Peyer's patch (tissue), 4 donors: ENCODE measurements at regions not wholly inside any gene's neighbourhood (a gene's known extent, or its start where the extent isn't known, plus 50 kb on each side); places are given as distances from the start of the nearest gene placed in this dataset.
"Not testable (repeated sequence)": the region's sequence is repeated elsewhere in the genome, so short reads cannot be mapped to it uniquely, and the experiment has no call there.

ENCODE experiments used
- DNase-seq, 3 donors: peaks; one replicate each; pipeline ENCODE4 v3.0.0-alpha.2; 2017 to 2019
- H3K27ac ChIP-seq, 4 donors: fragments of 200-600 bp; sonication (generic); one replicate each; pipeline ENCODE4 v1.5.1; 2016 to 2019
- H3K27me3 ChIP-seq, 2 donors: fragments of 200-600 bp; sonication (generic); one replicate each; pipeline ENCODE4 v1.5.1; 2019
- H3K36me3 ChIP-seq, 3 donors: fragments of 200-600 bp; sonication (generic); one replicate each; pipeline ENCODE4 v1.5.1; 2016 to 2019
- H3K4me1 ChIP-seq, 4 donors: fragments of 200-600 bp; sonication (generic); one replicate each; pipeline ENCODE4 v1.5.1; 2016 to 2019
- H3K4me3 ChIP-seq, 4 donors: fragments of 200-600 bp; sonication (generic); 1 replicate in 3 of 4; 2 replicates in 1 of 4; pipeline ENCODE4 v1.5.1; 2016 to 2019; ENCODE audit warnings: mild to moderate bottlenecking in 1 of 4
- H3K9me3 ChIP-seq, 4 donors: fragments of 200-600 bp; sonication (generic); one replicate each; pipeline ENCODE4 v1.5.1; 2016 to 2019; ENCODE audit warnings: mild to moderate bottlenecking in 1 of 4
- CTCF ChIP-seq, 6 experiments: fragments of 450-650 bp in 4 of 6; fragments of 200-600 bp in 2 of 6; sonication (generic) in 1 of 6; IDR thresholded peaks; one replicate each; pipeline ENCODE4 v1.5.1; 2017 to 2019; ENCODE audit warnings: antibody characterized with exemption in 6 of 6, mild to moderate bottlenecking in 3 of 6, moderate library complexity in 1 of 6
- POLR2A ChIP-seq, 2 donors: fragments of 450-650 bp; IDR thresholded peaks; one replicate each; pipeline ENCODE4 v1.5.1; 2017; ENCODE audit warnings: antibody characterized with exemption in 2 of 2, mild to moderate bottlenecking in 2 of 2, moderate library complexity in 2 of 2

- Histone ChIP-seq H3K36me3 (no peaks in the 10 kb centered on the region), H3K27ac (no peak overlapping the region), H3K9me3 (no peaks in the 10 kb centered on the region), H3K4me3 (no peak overlapping the region), H3K4me1 (peaks cover 0 to 6% (median 0%) of the 10 kb centered on the region in 4 donors), H3K27me3 (no peaks in the 10 kb centered on the region)
- peak; percentile 56 to 85 (median 67) for DNase-seq
- no peak for TF ChIP-seq POLR2A (IDR thresholded peaks at IDR 0.05)
- peak; percentile 47 to 93 (median 74) for TF ChIP-seq CTCF (IDR thresholded peaks at IDR 0.05)
Measured at GRCh38 chr10:28393956-28394568, 91.2 kb upstream of the MPP7 start.

- no peak for DNase-seq
- no peak for TF ChIP-seq CTCF (IDR thresholded peaks at IDR 0.05)
- TF ChIP-seq POLR2A (IDR thresholded peaks at IDR 0.05), result no peak
- H3K4me1 ChIP-seq, result peaks cover 0 to 14% (median 0%) of the 10 kb centered on the region in 4 donors
- no peak overlapping the region for H3K4me3 ChIP-seq
- H3K27me3 ChIP-seq, result no peaks in the 10 kb centered on the region
- no peaks in the 10 kb centered on the region for H3K9me3 ChIP-seq
- no peaks in the 10 kb centered on the region for H3K36me3 ChIP-seq
- no peak overlapping the region for H3K27ac ChIP-seq
Measured at GRCh38 chr10:28396331-28396730, 93.5 kb upstream of the MPP7 start.

- H3K4me1 ChIP-seq, result peaks cover 0 to 14% (median 0%) of the 10 kb centered on the region in 4 donors
Measured at GRCh38 chr10:28397229-28397628, 94.4 kb upstream of the MPP7 start.

GRCh38 chr10:28400176-28400575 is 97.3 kb upstream of the MPP7 start:
- no peaks in the 10 kb centered on the region for H3K36me3 ChIP-seq
- H3K4me3 ChIP-seq, result no peak overlapping the region
- H3K27ac ChIP-seq, result peak overlapping the region in 3 of 4 donors; percentile 67 to 86 (median 86)
- H3K4me1 ChIP-seq, result peaks cover 0 to 8% (median 0%) of the 10 kb centered on the region in 4 donors
- DNase-seq, result peak in 2 of 3 donors; percentile 62 to 79
- H3K27me3 ChIP-seq, result no peaks in the 10 kb centered on the region
- peak in 1 of 6 experiments; percentile 24 for TF ChIP-seq CTCF (IDR thresholded peaks at IDR 0.05)
- peak in 1 of 2 donors; percentile 22 for TF ChIP-seq POLR2A (IDR thresholded peaks at IDR 0.05)
- no peaks in the 10 kb centered on the region for H3K9me3 ChIP-seq

More at GRCh38 chr10:28397229-28397628, 94.4 kb upstream of the MPP7 start:
- DNase-seq, result no peak
- no peaks in the 10 kb centered on the region for H3K9me3 ChIP-seq
- no peaks in the 10 kb centered on the region for H3K27me3 ChIP-seq
- H3K4me3 ChIP-seq, result no peak overlapping the region
- H3K36me3 ChIP-seq, result no peaks in the 10 kb centered on the region
- no peak for TF ChIP-seq POLR2A (IDR thresholded peaks at IDR 0.05)
- no peak overlapping the region for H3K27ac ChIP-seq

- Histone ChIP-seq H3K4me3 (no peak overlapping the region), H3K36me3 (no peaks in the 10 kb centered on the region), H3K9me3 (no peaks in the 10 kb centered on the region), H3K27me3 (no peaks in the 10 kb centered on the region), H3K4me1 (peaks cover 0 to 8% (median 0%) of the 10 kb centered on the region in 4 donors), H3K27ac (peak overlapping the region in 2 of 4 donors; percentile 86)
- DNase-seq, result no peak
- TF ChIP-seq CTCF (IDR thresholded peaks at IDR 0.05) (no peak), POLR2A (IDR thresholded peaks at IDR 0.05) (no peak)
Measured at GRCh38 chr10:28400681-28401080, 97.8 kb upstream of the MPP7 start.

- not testable (repeated sequence) for H3K4me1 ChIP-seq, H3K9me3 ChIP-seq, H3K27me3 ChIP-seq, H3K4me3 ChIP-seq, H3K36me3 ChIP-seq, DNase-seq
- H3K27ac ChIP-seq, result peak overlapping the region in 1 of 4 donors; percentile 27
Measured at GRCh38 chr10:28402611-28403073, 99.8 kb upstream of the MPP7 start.
